Endometrium (tissue), 2 donors: ENCODE measurements at regions not wholly inside any gene's neighbourhood (a gene's known extent, or its start where the extent isn't known, plus 50 kb on each side); places are given as distances from the start of the nearest gene placed in this dataset.
"Not testable (repeated sequence)": the region's sequence is repeated elsewhere in the genome, so short reads cannot be mapped to it uniquely, and the experiment has no call there.

ENCODE experiments used
- FAIRE-seq: peaks from 2 replicates; lab custom pipeline; 2012; peaks lifted over from hg19 to GRCh38; lab: Jason Lieb, UNC
- donor health status: control.
- donor health status: control.

DNA sequence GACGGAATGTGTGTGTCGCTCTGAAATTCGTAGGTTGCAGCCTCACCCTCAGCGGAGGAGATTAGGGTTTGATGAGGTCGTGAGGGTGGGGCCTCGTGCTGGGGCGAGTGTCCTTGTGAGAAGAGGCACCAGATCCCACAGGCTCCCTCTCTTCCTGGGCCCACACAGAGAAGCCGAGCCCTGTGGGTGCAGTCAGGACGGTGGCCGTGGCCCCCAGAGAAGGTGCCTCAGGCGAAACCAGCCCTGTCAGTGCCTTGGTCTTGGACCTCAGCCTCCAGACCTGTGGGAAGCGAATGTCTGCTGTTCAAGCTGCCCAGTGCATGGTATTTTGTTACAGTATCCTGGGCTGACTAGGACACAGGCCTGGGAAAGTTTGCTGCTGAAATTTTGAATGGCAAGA, 108.0 kb upstream of the ALKAL2 start:
- FAIRE-seq, result no peak

DNA sequence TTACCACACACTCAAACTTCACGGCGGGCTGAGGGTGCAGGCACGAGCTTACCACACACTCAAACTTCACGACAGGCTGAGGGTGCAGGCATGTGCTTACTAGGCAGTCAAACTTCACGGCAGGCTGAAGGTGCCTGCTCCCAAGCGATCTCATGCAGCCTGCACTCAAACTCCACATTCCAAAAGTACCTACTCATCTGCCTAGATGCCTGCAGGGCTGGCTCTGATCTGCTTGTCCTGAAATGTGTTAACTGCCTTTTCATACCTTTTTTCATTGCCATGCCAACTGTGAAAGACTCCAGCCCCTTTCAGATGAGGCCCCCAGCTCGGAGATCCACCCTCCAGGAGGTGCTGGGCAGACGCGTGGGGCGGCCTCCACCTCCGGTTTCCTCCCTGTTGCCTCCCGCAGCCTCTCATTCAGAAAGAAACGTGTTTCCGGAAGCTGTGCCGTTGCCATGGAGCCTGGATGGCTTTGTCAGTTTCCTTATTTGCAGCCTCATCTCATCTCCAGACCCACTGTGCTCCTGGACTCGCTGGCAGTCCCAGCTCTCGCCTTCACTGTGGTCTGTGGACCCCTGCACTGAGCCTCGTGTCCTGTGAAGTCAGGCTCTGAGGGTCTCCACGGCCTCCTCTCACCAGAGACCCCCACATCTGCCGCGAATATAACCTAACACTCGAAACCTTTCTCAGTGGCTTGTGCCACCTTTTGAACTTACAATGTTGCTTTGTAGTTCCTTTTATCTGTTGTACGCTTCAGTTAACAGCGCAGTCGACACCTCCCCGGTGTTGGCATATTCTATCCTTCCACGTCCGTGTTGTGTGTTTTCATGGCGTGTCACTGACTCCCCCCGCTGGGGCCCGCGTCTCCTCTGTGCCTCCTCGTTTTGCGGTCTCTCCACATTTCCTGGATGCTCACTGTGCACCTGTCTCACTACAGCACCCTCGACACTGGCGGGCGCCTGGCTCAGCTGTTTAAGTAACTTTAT, 106.1 kb upstream of the ALKAL2 start:
- no peak for FAIRE-seq

DNA sequence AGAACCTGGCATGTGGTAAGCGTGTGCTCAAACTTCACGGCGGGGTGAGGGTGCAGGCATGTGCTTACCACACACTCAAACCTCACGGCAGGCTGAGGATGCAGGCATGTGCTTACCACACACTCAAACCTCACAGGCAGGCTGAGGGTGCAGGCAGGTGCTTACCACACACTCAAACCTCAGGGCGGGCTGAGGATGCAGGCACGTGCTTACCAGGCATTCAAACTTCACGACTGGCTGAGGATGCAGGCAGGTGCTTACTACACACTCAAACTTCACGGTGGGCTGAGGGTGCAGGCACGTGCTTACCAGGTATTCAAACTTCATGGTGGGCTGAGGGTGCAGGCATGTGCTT, 105.0 kb upstream of the ALKAL2 start:
- FAIRE-seq, result no peak

DNA sequence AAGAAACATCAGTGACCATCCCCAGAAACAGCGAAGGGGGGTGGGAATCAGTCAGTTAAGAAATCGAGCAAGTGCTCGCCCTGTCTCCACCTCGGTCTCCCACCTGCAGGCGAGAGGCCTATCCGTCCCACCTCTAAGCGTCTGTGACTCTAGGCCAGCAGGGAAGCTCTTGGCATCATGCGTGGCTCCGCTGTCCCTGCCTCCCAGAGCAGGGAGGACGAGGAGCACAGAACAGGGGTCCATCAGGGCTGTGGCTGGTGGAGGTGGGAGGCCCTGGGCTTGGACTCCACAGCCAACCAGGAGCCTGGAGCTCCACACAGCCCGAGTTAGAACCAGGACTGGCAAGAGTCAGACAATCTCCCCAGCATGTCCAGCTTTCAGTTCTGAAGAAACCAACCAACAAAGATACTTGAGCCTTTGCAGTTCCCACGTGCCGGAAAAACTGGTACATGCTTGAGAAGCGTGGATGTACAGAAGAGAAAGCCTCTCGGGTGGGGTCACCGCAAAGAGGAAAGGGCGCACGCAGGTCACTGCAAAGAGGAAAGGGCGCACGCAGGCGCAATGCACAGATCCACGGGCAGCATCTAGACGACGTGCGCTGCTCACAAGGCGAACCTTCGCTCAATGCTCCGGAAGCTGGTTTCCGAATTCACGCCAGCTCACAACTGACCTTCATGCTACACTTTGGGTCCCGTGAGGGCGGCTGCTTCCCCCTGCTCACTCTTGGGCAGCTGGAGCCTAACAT, 104.5 kb upstream of the ALKAL2 start:
- FAIRE-seq, result no peak

DNA sequence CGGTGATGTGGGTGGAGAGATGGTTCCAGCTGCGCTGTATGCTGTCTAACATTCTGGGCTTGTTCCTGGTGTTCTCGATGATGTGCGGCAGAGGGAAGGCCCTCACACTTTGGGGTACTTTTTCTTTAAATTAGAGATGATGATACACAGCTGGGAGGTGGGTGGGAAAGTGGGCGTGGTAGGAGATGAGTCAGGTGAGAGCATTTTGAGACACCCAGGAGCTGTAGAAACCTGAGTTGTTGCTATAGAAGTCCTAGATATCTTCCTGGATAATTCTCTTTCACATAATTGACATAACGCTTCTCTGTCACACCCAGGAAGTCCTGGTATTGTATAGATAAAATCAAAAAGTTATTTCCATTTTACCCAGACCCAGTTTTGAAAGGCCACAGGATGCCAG, 103.8 kb upstream of the ALKAL2 start:
- no peak for FAIRE-seq

DNA sequence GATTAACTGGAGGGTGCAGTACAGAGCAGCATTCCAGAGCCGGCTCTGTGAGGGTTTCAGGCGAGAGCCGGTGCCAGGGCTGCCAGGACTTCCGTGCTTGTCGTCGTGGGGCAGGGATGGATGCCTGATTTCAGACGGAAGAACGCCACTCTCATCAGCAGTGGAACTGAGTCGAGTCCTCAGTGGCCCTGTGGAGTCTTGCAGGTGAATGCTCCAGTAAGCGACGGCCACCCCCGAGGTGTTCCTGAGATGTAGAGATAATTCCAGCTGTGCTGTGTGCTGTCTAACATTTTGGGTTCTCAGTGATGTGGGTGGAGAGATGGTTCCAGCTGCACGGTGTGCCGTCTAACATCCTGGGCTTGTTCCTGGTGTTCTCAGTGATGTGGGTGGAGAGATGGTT, 103.1 kb upstream of the ALKAL2 start:
- no peak for FAIRE-seq

DNA sequence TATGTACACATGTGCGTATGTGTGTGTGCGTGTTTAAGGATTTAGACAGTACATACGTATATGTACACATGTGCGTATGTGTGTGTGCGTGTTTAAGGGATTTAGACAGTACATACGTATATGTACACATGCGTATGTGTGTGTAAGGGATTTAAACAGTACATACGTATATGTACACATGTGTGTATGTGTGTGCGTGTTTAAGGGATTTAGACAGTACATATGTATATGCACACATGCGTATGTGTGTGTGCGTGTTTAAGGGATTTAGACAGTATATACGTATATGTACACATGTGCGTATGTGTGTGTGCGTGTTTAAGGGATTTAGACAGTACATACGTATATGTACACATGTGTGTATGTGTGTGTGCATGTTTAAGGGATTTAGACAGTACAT, 102.1 kb upstream of the ALKAL2 start:
- not testable (repeated sequence) for FAIRE-seq

DNA sequence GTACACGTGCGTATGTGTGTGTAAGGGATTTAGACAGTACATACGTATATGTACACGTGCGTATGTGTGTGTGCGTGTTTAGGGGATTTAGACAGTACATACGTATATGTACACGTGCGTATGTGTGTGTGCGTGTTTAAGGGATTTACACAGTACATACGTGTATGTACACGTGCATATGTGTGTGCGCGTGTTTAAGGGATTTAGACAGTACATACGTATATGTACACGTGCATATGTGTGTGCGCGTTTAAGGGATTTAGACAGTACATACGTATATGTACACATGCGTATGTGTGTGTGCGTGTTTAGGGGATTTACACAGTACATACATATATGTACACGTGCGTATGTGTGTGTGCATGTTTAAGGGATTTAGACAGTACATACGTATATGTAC, 100.9 kb upstream of the ALKAL2 start:
- FAIRE-seq, result not testable (repeated sequence)

DNA sequence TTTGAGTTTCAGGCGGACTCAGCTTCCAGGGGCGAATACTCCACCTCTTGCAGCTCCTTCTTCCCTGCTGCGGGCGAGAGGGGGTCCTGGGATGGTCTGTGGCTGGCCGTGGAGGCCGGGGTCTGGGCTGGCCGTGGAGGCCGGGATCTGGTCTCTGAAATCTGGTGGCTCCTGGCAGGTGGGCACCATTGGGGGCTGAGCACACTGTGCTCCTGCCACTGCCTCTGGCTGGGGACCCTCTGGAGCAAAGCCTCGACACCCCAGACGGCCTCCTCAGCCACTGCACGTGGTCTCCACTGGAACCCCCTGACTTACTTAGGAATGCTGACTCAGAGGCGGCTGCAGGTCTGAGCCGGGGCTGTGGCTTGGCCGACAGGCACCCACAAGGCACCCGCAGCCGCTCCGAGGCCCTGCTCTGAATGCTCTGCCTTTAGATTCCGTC, 100.1 kb upstream of the ALKAL2 start:
- FAIRE-seq, result no peak

DNA sequence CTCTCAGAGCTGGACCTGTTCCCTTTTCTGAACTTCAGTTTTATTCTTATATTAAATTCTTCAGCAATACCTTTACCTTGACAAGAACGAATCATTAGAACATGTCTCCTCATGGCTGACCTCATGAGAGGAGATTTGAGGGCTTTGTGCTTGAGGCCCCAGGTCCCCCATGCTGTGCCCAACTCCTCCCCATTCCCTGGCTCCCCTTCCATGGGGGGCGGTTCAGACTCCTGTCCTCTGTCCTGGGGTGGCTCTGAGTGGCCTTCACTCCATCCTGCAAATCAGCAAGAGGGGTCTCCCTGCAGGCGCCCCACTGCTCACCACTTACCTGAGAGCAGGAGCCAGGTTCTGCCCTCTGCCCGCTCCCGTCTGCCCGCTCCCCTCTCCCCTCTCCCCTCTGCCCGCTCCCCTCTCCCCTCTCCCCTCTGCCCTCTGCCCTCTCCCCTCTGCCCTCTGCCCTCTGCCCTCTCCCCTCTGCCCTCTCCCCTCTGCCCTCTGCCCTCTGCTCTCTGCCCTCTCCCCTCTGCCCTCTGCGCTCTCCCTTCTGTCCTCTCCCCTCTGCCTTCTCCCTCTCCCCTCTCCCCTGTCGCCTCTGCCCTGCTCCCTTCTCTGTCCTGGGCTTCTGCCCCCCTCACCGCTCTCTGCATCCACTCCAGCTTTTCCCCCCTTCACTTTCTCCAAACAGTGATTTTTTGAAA, 98.7 kb upstream of the ALKAL2 start:
- FAIRE-seq, result no peak

DNA sequence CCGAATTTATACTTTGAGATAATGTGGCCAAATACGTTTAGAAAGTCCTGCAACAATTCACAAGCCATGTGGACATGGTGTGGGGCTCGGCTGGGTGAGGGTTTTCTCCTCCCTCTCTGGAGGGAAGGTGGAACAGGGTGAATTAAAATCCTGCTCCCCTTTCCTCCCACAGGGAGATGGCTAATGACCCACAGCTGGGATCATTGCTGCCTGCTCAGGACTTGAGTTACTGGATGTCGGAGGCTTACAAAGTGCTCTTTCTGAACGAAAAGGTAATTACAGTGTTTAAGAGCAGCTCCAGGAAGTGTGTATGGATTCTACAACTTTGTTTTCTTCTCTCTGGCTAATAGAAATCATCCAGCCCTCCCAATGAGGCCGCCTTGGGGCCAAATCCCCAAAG, 97.9 kb upstream of the ALKAL2 start:
- no peak for FAIRE-seq

DNA sequence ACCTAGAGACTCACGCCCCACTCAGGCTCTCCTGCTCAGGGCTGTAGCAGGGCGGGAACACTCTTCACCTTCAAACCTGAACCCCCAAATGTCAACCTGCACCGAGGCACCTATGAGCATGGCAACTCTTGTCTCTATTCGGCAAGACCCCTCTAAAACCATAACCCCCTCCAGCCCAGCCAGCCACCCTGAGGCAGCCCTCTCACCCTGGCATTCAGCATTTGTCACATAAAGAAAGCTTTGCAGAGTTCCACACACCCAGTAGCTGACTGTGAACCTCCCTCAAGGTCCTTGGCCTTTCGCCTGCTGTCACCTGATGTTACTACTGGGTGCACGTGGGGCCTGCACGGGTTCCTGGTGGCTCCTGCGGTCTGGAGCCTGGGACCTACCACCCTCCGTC, 97.2 kb upstream of the ALKAL2 start:
- no peak for FAIRE-seq

DNA sequence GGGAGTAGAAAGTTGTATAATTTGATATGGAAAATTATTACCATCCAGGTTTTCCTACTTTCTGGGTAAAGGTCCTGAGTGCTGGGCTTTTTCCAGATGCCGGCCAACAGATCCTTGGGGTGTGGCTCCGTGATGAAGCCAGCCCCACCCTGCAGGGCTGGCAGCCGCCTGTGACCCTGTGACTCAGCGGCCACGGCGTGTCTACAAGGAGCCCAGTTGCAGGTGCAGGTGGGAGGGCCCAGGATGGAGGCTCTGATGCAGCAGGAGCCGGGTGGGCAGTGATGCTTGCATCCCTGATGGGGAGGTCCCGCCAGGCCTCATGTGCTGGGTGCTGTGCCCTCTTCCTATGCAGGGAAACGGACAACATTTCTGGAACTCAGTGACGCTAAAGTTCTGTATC, 96.0 kb upstream of the ALKAL2 start:
- FAIRE-seq, result no peak

DNA sequence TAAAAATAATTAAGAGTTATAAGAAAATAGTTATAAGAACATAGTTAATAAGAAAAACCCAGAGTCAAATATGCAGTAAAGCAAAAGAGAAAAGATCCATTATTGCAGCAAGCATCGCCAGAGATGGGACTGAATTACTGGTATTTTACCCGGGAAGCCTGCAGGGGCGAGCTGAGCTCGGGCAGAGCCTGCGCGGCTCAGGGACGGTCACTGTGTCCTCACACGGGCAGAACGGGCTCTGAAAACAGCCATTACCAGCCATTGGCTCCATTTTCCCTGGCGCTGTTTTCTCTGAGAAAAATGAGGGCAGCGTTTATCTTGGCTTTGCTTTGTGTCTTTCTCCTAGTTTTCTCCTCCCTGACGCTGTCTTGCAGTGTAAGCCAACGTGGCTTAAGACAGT, 95.3 kb upstream of the ALKAL2 start:
- no peak for FAIRE-seq

DNA sequence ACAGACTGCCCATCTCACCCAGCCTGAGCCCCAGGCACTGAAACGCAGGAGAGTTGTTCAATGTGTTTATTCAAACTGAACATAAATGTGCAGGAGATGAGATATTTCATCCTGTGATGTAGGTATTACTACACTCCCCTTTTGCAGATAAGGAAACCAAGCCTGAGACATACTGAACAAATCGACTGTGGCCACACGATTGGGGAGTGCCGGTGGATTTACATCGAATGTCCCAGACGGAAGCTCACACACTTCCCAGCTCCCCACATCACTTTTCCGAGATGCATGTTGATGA, 94.8 kb upstream of the ALKAL2 start:
- no peak for FAIRE-seq

DNA sequence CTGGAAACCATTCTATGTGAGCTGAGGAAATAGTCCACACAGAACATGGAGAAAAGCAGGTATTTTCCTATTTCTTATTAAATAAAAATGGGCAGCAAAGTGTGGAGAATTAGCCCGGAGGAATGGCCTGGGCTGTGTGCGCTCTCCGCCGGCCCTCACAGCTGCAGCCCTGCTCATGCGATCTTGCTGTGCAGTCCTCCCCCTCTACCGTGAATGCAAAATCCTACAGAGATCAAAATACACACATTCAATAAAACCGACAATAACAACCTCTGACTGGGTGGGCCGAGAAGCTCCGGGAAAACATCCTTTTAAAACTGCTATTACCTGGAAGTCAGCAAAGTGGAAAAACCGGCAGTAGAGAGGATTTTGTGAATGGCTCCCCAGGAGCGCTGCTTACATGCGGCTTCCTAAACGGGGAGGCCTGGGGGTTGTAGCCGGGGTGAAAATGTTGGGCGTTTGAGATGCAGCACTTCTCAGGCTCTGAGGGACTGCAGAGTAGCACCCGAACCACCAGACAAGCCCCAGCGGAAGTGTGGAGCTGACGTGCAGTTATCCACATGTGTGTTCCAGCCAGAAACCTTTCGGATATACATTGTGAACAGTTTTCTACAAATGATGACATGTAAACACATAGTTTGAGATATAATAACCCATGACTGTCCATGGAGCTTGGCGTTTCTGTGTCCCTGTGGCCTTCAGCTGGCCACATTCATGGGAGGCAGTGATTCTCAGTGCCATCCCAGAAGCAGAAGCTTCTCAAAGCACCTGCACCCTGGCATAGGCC, 94.2 kb upstream of the ALKAL2 start:
- no peak for FAIRE-seq

DNA sequence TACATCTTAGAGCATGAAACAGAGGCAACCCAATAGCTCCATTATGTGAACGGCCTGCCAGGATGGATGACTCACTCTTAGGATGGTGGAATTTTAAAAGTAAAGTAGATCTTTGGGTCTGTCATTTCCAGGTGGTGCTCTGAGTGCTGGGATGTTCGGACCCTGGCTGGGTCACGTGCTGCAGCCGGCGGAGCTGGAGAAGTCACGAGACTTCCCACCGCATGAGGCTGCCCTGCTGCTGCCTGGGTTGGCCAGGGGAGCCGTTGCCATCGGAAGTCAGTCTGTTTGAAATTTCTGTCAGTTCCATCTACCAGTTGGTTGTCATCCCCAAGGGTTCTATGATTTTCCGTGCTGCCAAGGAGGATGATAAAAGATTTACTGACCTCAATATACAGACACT, 93.3 kb upstream of the ALKAL2 start:
- FAIRE-seq, result no peak

DNA sequence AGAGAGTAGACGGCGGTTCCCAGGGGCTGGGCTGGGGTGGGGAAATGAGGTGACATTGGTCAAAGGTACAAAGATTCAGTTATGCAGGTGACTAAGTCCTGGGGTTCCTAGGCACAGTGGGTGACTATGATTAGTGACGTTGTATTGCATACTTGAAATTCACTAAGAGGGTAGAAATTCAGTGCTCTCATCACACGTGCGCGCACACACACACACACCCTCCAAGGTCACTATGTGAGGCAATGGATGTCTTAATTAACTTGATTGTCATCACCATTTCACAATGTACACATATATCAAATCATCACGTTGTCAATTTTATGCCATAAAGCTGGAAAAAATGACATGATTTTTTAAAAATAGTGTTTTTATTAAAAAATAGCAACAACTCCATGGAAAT, 92.9 kb upstream of the ALKAL2 start:
- no peak for FAIRE-seq

DNA sequence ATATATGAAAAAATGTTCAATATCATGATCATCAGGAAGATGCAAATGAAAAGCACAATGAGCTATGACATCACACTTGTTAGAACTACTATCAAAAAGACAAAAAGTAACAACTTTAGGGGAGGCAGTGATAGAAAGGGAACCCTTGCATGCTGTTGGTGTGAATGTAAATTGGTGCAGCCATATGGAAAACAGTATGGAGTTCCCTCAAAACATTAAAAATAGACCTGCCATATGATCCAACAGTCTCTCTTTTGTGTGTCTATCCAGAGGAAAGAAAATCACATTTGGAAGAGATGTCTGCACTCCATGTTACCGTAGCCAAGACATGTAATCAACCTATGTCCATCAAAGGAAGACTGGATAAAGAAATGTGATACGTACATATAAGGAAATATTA, 92.3 kb upstream of the ALKAL2 start:
- FAIRE-seq, result no peak

DNA sequence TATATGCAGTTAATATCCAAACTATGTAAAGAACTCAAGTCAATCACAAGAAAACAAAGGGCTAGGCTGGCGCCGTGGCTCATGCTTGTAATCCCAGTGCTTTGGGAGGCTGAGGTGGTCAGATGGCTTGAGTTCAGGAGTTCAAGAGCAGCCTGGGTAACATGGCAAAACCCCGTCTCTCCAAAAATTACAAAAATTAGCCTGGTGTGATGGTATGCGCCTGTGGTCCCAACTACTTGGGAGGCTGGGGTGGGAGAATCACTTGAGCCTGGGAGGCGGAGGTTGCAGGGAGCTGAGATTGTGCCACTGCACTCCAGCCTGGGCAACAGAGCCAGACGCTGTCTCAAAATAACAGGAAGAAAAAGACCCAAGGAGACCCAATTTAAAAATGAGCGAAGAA, 91.9 kb upstream of the ALKAL2 start:
- FAIRE-seq, result no peak

DNA sequence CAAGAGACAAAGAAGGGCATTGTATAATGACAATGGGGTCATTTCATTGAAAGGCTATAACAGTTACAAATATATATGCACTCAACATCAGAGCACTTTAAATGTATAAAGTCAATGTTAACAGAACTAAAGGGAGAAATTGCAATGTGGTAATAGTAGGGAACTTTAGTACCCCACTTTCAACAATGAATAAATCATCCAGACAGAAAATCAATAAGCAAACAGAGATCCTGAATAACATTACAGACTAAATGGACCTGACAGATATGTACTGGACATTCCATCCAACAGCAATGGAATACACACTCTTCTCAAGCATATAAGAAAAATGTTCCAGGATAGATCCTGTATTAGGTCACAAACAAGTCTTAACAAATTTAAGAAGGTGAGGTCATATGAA, 90.5 kb upstream of the ALKAL2 start:
- no peak for FAIRE-seq

DNA sequence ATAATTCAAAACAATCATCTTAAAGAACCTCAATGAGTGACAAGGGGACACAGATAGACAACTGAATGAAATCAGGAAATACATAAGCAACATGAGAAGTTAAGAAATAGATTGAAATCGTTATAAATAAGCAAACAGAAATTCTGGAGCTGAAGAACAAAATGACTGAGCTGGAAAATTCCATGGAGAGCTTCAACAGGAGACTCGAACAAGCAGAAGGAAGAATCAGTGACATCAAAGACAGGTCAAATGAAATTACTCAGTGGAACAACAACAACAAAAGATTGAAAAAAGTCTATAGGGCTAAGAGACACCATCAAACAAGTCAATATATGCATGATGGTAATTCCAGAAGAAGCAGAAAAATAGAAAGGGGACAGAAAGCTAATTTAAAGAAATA, 89.5 kb upstream of the ALKAL2 start:
- no peak for FAIRE-seq
